ENCODE measurements at regions not wholly inside any gene's neighbourhood (a gene's known extent, or its start where the extent isn't known, plus 50 kb on each side); places are given as distances from the start of the nearest gene placed in this dataset.

- no peaks in the 10 kb centered on the region for H3K36me3 ChIP-seq (ENCODE audit: insufficient read depth, insufficient read length, low read length)
- H3K9ac ChIP-seq (ENCODE audit: insufficient read length, low read depth): no peak overlapping the region
- H3K9me3 ChIP-seq (ENCODE audit: insufficient read depth, low read length): no peaks in the 10 kb centered on the region
- no peaks in the 10 kb centered on the region for H3K27me3 ChIP-seq (ENCODE audit: insufficient read depth, insufficient read length)
- DNase-seq (ENCODE audit: low read depth, low spot score): no peak
- H3K4me3 ChIP-seq (ENCODE audit: insufficient read length, low read depth): no peak overlapping the region
- no peaks in the 10 kb centered on the region for H3K4me1 ChIP-seq (ENCODE audit: insufficient read depth, insufficient read length)
- TF ChIP-seq YY1 (IDR thresholded peaks at IDR 0.05; ENCODE audit: insufficient read depth, insufficient read length) (no peak), SUZ12 (IDR thresholded peaks at IDR 0.05; ENCODE audit: extremely low read depth, insufficient read depth, insufficient read length) (no peak), ZNF274 (IDR thresholded peaks at IDR 0.05; ENCODE audit: low read depth, low read length) (no peak)
Measured at GRCh38 chr3:15952543-15953175, 154.9 kb upstream of the ANKRD28 start.

DNA sequence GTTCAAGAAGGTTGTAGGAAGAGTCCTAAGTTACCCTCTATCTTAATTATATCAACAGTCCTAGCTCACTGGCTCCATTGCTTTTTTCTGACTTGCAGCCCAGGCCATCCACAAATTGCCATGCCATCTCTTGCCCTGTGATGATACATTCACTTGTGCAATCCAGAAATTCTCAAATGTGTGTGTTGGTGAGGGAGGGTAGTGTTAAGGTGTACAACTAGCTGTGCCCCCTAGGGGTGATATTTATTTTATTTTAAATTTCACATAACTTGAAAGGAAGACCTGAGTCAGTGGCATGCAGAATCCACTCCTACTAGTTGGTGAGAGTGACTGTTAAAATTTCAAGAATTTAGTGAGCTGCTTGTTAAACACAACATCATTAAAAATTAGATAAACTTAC lies 156.1 kb upstream of the ANKRD28 start:
- no peak for TF ChIP-seq SUZ12 (IDR thresholded peaks at IDR 0.05; ENCODE audit: extremely low read depth, insufficient read depth, insufficient read length)
- no peak for TF ChIP-seq ZNF274 (IDR thresholded peaks at IDR 0.05; ENCODE audit: low read depth, low read length)
- no peak for TF ChIP-seq YY1 (IDR thresholded peaks at IDR 0.05; ENCODE audit: insufficient read depth, insufficient read length)
- Histone ChIP-seq H3K4me3 (ENCODE audit: insufficient read length, low read depth) (no peak overlapping the region), H3K9me3 (ENCODE audit: insufficient read depth, low read length) (no peaks in the 10 kb centered on the region), H3K4me1 (ENCODE audit: insufficient read depth, insufficient read length) (no peaks in the 10 kb centered on the region), H3K9ac (ENCODE audit: insufficient read length, low read depth) (no peak overlapping the region), H3K27me3 (ENCODE audit: insufficient read depth, insufficient read length) (no peaks in the 10 kb centered on the region), H3K36me3 (ENCODE audit: insufficient read depth, insufficient read length, low read length) (no peaks in the 10 kb centered on the region)
- DNase-seq (ENCODE audit: low read depth, low spot score): no peak

DNA sequence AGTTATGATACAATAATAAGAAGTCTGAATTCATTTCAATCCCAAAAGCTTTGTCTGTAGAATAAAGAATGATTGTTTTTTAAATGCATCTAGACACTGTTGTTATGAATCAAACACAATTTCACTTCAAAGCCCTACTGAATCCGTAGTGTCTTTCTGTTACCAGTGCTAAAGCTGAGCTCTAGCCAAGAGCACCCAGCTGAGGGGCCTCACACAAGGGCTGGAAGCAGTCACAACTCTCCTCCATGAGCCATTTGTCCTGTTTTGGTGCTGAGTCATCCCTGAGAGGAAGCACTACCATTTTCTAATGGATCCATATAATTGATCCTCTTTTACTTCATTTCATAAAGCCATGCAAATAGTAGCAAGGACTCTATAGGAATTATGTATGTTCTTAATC lies 158.2 kb upstream of the ANKRD28 start:
- Histone ChIP-seq H3K27me3 (ENCODE audit: insufficient read depth, insufficient read length) (no peaks in the 10 kb centered on the region), H3K9me3 (ENCODE audit: insufficient read depth, low read length) (no peaks in the 10 kb centered on the region)
- no peak for TF ChIP-seq ZNF274 (IDR thresholded peaks at IDR 0.05; ENCODE audit: low read depth, low read length)
- TF ChIP-seq YY1 (IDR thresholded peaks at IDR 0.05; ENCODE audit: insufficient read depth, insufficient read length): no peak
- TF ChIP-seq SUZ12 (IDR thresholded peaks at IDR 0.05; ENCODE audit: extremely low read depth, insufficient read depth, insufficient read length): no peak

GRCh38 chr3:15958692-15959433 lies 161.1 kb upstream of the ANKRD28 start:
- Histone ChIP-seq H3K27me3 (ENCODE audit: insufficient read depth, insufficient read length) (no peaks in the 10 kb centered on the region), H3K4me3 (ENCODE audit: insufficient read length, low read depth) (no peak overlapping the region), H3K9ac (ENCODE audit: insufficient read length, low read depth) (no peak overlapping the region), H3K4me1 (ENCODE audit: insufficient read depth, insufficient read length) (no peaks in the 10 kb centered on the region), H3K9me3 (ENCODE audit: insufficient read depth, low read length) (no peaks in the 10 kb centered on the region), H3K36me3 (ENCODE audit: insufficient read depth, insufficient read length, low read length) (no peaks in the 10 kb centered on the region)
- TF ChIP-seq YY1 (IDR thresholded peaks at IDR 0.05; ENCODE audit: insufficient read depth, insufficient read length) (no peak), SUZ12 (IDR thresholded peaks at IDR 0.05; ENCODE audit: extremely low read depth, insufficient read depth, insufficient read length) (no peak), ZNF274 (IDR thresholded peaks at IDR 0.05; ENCODE audit: low read depth, low read length) (no peak)
- no peak for DNase-seq (ENCODE audit: low read depth, low spot score)

More for the DNA sequence above, 158.2 kb upstream of the ANKRD28 start:
- H3K9ac ChIP-seq (ENCODE audit: insufficient read length, low read depth): no peak overlapping the region
- no peak for DNase-seq (ENCODE audit: low read depth, low spot score)
- H3K36me3 ChIP-seq (ENCODE audit: insufficient read depth, insufficient read length, low read length): no peaks in the 10 kb centered on the region
- H3K4me1 ChIP-seq (ENCODE audit: insufficient read depth, insufficient read length): no peaks in the 10 kb centered on the region
- H3K4me3 ChIP-seq (ENCODE audit: insufficient read length, low read depth): no peak overlapping the region

- no peak overlapping the region for H3K4me3 ChIP-seq (ENCODE audit: insufficient read length, low read depth)
- H3K36me3 ChIP-seq (ENCODE audit: insufficient read depth, insufficient read length, low read length): no peaks in the 10 kb centered on the region
- DNase-seq (ENCODE audit: low read depth, low spot score): no peak
- H3K4me1 ChIP-seq (ENCODE audit: insufficient read depth, insufficient read length): no peaks in the 10 kb centered on the region
- no peaks in the 10 kb centered on the region for H3K9me3 ChIP-seq (ENCODE audit: insufficient read depth, low read length)
- TF ChIP-seq YY1 (IDR thresholded peaks at IDR 0.05; ENCODE audit: insufficient read depth, insufficient read length) (no peak), ZNF274 (IDR thresholded peaks at IDR 0.05; ENCODE audit: low read depth, low read length) (no peak), SUZ12 (IDR thresholded peaks at IDR 0.05; ENCODE audit: extremely low read depth, insufficient read depth, insufficient read length) (no peak)
- H3K9ac ChIP-seq (ENCODE audit: insufficient read length, low read depth): no peak overlapping the region
- no peaks in the 10 kb centered on the region for H3K27me3 ChIP-seq (ENCODE audit: insufficient read depth, insufficient read length)
Measured at GRCh38 chr3:15959434-15959811, 161.6 kb upstream of the ANKRD28 start.

- no peaks in the 10 kb centered on the region for H3K36me3 ChIP-seq (ENCODE audit: insufficient read depth, insufficient read length, low read length)
- DNase-seq (ENCODE audit: low read depth, low spot score): peak; percentile 43
- no peaks in the 10 kb centered on the region for H3K4me1 ChIP-seq (ENCODE audit: insufficient read depth, insufficient read length)
- H3K9me3 ChIP-seq (ENCODE audit: insufficient read depth, low read length): no peaks in the 10 kb centered on the region
- H3K4me3 ChIP-seq (ENCODE audit: insufficient read length, low read depth): no peak overlapping the region
- no peak overlapping the region for H3K9ac ChIP-seq (ENCODE audit: insufficient read length, low read depth)
- no peak for TF ChIP-seq SUZ12 (IDR thresholded peaks at IDR 0.05; ENCODE audit: extremely low read depth, insufficient read depth, insufficient read length)
- no peaks in the 10 kb centered on the region for H3K27me3 ChIP-seq (ENCODE audit: insufficient read depth, insufficient read length)
Measured at GRCh38 chr3:15964605-15965442, 167.0 kb upstream of the ANKRD28 start.

DNA sequence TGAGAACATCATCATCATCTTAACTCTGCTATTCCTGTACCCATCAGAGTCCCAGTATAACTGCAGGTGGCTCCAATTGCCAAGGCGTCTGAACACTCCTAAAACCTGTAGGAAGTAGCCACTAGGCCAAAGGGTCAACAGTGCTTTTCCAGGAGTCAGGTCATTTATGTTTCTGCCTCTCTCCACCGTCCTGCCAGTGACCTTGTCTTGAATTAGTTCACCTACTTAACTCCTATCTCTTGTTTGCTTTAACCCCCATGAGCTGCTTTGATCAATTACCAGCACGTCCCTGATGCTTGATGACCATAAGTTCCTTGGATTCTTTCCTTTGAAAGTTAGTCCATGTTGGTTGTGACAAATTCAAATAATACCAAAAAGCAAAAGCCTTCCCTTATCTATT lies 169.8 kb upstream of the ANKRD28 start:
- DNase-seq (ENCODE audit: low read depth, low spot score): no peak
- no peaks in the 10 kb centered on the region for H3K27me3 ChIP-seq (ENCODE audit: insufficient read depth, insufficient read length)
- no peaks in the 10 kb centered on the region for H3K4me1 ChIP-seq (ENCODE audit: insufficient read depth, insufficient read length)
- no peak overlapping the region for H3K9ac ChIP-seq (ENCODE audit: insufficient read length, low read depth)
- H3K9me3 ChIP-seq (ENCODE audit: insufficient read depth, low read length): no peaks in the 10 kb centered on the region
- no peak overlapping the region for H3K4me3 ChIP-seq (ENCODE audit: insufficient read length, low read depth)
- H3K36me3 ChIP-seq (ENCODE audit: insufficient read depth, insufficient read length, low read length): no peaks in the 10 kb centered on the region
- no peak for TF ChIP-seq YY1 (IDR thresholded peaks at IDR 0.05; ENCODE audit: insufficient read depth, insufficient read length)
- no peak for TF ChIP-seq SUZ12 (IDR thresholded peaks at IDR 0.05; ENCODE audit: extremely low read depth, insufficient read depth, insufficient read length)
- no peak for TF ChIP-seq ZNF274 (IDR thresholded peaks at IDR 0.05; ENCODE audit: low read depth, low read length)
